NCI-H460 (cell line): ENCODE measurements at regions not wholly inside any gene's neighbourhood (a gene's known extent, or its start where the extent isn't known, plus 50 kb on each side); places are given as distances from the start of the nearest gene placed in this dataset.

Experiments
- DNase-seq: peaks from one replicate; pipeline ENCODE4 v3.0.0-alpha.2; 2016; ENCODE audit warnings: low read depth; ENCODE audit errors: extremely low read depth

GRCh38 chr9:115250621-115251032, 132.7 kb upstream of the TNC start:
- DNase-seq = no peak

GRCh38 chr9:115254287-115255180, 136.6 kb upstream of the TNC start:
- DNase-seq = no peak

GRCh38 chr9:115261656-115262081, 143.7 kb upstream of the TNC start:
- DNase-seq = no peak

- DNase-seq = no peak
These were observed 144.5 kb upstream of the TNC start for GRCh38 chr9:115262477-115262876.

GRCh38 chr9:115262952-115263351, 145.0 kb upstream of the TNC start:
- no peak for DNase-seq

GRCh38 chr9:115263371-115264075, 145.6 kb upstream of the TNC start:
- no peak for DNase-seq

- no peak for DNase-seq
These were observed 146.4 kb upstream of the TNC start for GRCh38 chr9:115264313-115264712.

- no peak for DNase-seq
These were observed 149.8 kb upstream of the TNC start for GRCh38 chr9:115267790-115268189.

GRCh38 chr9:115275753-115276152, 157.8 kb upstream of the TNC start:
- DNase-seq = no peak

- DNase-seq = no peak
These were observed 158.7 kb upstream of the TNC start for GRCh38 chr9:115276621-115277020.

GRCh38 chr9:115277301-115277700, 159.3 kb upstream of the TNC start:
- no peak for DNase-seq

GRCh38 chr9:115278326-115279035, 160.5 kb upstream of the TNC start:
- DNase-seq = no peak

GRCh38 chr9:115283395-115283794, 165.4 kb upstream of the TNC start:
- DNase-seq = no peak

GRCh38 chr9:115285836-115286235, 167.9 kb upstream of the TNC start:
- no peak for DNase-seq

GRCh38 chr9:115286411-115286810, 168.5 kb upstream of the TNC start:
- no peak for DNase-seq

GRCh38 chr9:115289757-115290208, 171.8 kb upstream of the TNC start:
- no peak for DNase-seq

- DNase-seq = no peak
These were observed 173.9 kb upstream of the TNC start for GRCh38 chr9:115291841-115292240.

GRCh38 chr9:115292584-115293279, 174.8 kb upstream of the TNC start:
- DNase-seq = no peak

- DNase-seq = no peak
These were observed 177.8 kb upstream of the TNC start for GRCh38 chr9:115295734-115296133.

GRCh38 chr9:115296831-115297565, 179.0 kb upstream of the TNC start:
- no peak for DNase-seq
